Smooth muscle cell (in vitro differentiated cells): ENCODE measurements at regions not wholly inside any gene's neighbourhood (a gene's known extent, or its start where the extent isn't known, plus 50 kb on each side); places are given as distances from the start of the nearest gene placed in this dataset.

Experiments
- DNase-seq: peaks from one replicate; lab custom pipeline; 2025; ENCODE audit not compliant: unreplicated experiment; lab: John Stamatoyannopoulos, UW
- H2AFZ ChIP-seq: fragments of 200-600 bp; sonication (generic); 2 replicates; pipeline ENCODE4 v1.6.0; 2016; ENCODE audit warnings: antibody characterized with exemption, low read depth, mild to moderate bottlenecking
- H3F3A ChIP-seq: fragments of 200-600 bp; sonication (generic); 2 replicates; pipeline ENCODE4 v1.6.0; 2017; ENCODE audit warnings: antibody characterized with exemption, low read depth
- H3K27ac ChIP-seq: fragments of 200-600 bp; sonication (generic); 2 replicates; pipeline ENCODE4 v1.5.1; 2016; ENCODE audit warnings: low read depth, mild to moderate bottlenecking
- H3K27me3 ChIP-seq: fragments of 200-600 bp; sonication (generic); 2 replicates; pipeline ENCODE4 v1.6.1; 2016; ENCODE audit warnings: low read depth, mild to moderate bottlenecking
- H3K36me3 ChIP-seq: fragments of 200-600 bp; sonication (generic); 2 replicates; pipeline ENCODE4 v1.5.1; 2016; ENCODE audit warnings: low read depth
- H3K4me1 ChIP-seq: fragments of 200-600 bp; sonication (generic); 2 replicates; pipeline ENCODE4 v1.5.1; 2016; ENCODE audit warnings: low read depth
- H3K4me2 ChIP-seq: fragments of 200-600 bp; sonication (generic); 2 replicates; pipeline ENCODE4 v1.6.0; 2016; ENCODE audit warnings: mild to moderate bottlenecking
- H3K4me3 ChIP-seq: fragments of 200-600 bp; sonication (generic); 2 replicates; pipeline ENCODE4 v1.5.1; 2016; ENCODE audit warnings: mild to moderate bottlenecking
- H3K79me2 ChIP-seq: fragments of 200-600 bp; sonication (generic); 2 replicates; pipeline ENCODE4 v1.6.0; 2016; ENCODE audit warnings: low read depth, mild to moderate bottlenecking
- H3K9ac ChIP-seq: fragments of 200-600 bp; sonication (generic); 2 replicates; pipeline ENCODE4 v1.6.0; 2016; ENCODE audit warnings: low read depth
- H3K9me3 ChIP-seq: fragments of 200-600 bp; sonication (generic); replicated peaks from 2 replicates; pipeline ENCODE4 v1.5.1; 2016; ENCODE audit warnings: low read depth
- H4K20me1 ChIP-seq: fragments of 200-600 bp; sonication (generic); 2 replicates; pipeline ENCODE4 v1.6.0; 2016; ENCODE audit warnings: low read depth
- CTCF ChIP-seq: fragments of 200-600 bp; sonication (generic); IDR thresholded peaks from 2 replicates; pipeline ENCODE4 v1.5.1; 2017; ENCODE audit warnings: borderline replicate concordance, mild to moderate bottlenecking, antibody characterized with exemption; ENCODE audit not compliant: insufficient read depth, poor library complexity, severe bottlenecking
- WGBS: methylation state at CpG from one replicate; pipeline ENCODE4 v1.1.7; 2016; ENCODE audit warnings: low lambda C conversion rate; 5-methylcytosine and 5-hydroxymethylcytosine counted together

GRCh38 chr4:10811991-10812390 is 127.4 kb upstream of the CLNK start:
- Histone ChIP-seq H3K9ac (no peak overlapping the region), H3K4me1 (no peaks in the 10 kb centered on the region), H3K4me3 (no peak overlapping the region), H3K4me2 (no peak overlapping the region), H2AFZ (peak overlapping the region; percentile 40), H3K27me3 (no peaks in the 10 kb centered on the region), H3K79me2 (no peaks in the 10 kb centered on the region), H3F3A (no peaks in the 10 kb centered on the region), H3K9me3 (no peaks in the 10 kb centered on the region), H3K36me3 (no peaks in the 10 kb centered on the region), H4K20me1 (no peaks in the 10 kb centered on the region), H3K27ac (peak overlapping the region; percentile 2)
- no peak for DNase-seq
- no peak for TF ChIP-seq CTCF
- WGBS, result 46% methylated on average over 4 of the region's 4 CpGs

GRCh38 chr4:10810411-10810810 is 125.8 kb upstream of the CLNK start:
- H3K27ac ChIP-seq, result peak overlapping the region; percentile 71
- H3K9ac ChIP-seq, result no peak overlapping the region
- H4K20me1 ChIP-seq, result no peaks in the 10 kb centered on the region
- H3K27me3 ChIP-seq, result no peaks in the 10 kb centered on the region
- H3K9me3 ChIP-seq, result no peaks in the 10 kb centered on the region
- no peak for TF ChIP-seq CTCF
- no peaks in the 10 kb centered on the region for H3F3A ChIP-seq
- no peaks in the 10 kb centered on the region for H3K36me3 ChIP-seq
- H3K4me3 ChIP-seq, result no peak overlapping the region
- peak overlapping the region; percentile 2 for H3K4me2 ChIP-seq
- no peaks in the 10 kb centered on the region for H3K79me2 ChIP-seq
- no peak for DNase-seq
- 78% methylated on average over 7 of the region's 7 CpGs for WGBS
- no peaks in the 10 kb centered on the region for H3K4me1 ChIP-seq
- no peak overlapping the region for H2AFZ ChIP-seq

- Histone ChIP-seq H3K27me3 (no peaks in the 10 kb centered on the region), H3F3A (no peaks in the 10 kb centered on the region), H3K4me2 (no peak overlapping the region), H3K27ac (peak overlapping the region; percentile 71), H3K9me3 (no peaks in the 10 kb centered on the region), H4K20me1 (no peaks in the 10 kb centered on the region), H3K4me3 (no peak overlapping the region), H3K79me2 (no peaks in the 10 kb centered on the region), H3K9ac (no peak overlapping the region), H3K36me3 (no peaks in the 10 kb centered on the region), H2AFZ (no peak overlapping the region), H3K4me1 (no peaks in the 10 kb centered on the region)
- no peak for TF ChIP-seq CTCF
- WGBS, result 91% methylated on average over 3 of the region's 3 CpGs
- DNase-seq, result no peak
Observed at GRCh38 chr4:10809905-10810304, 125.3 kb upstream of the CLNK start.

GRCh38 chr4:10808591-10808990 is 124.0 kb upstream of the CLNK start:
- no peak for TF ChIP-seq CTCF
- DNase-seq, result no peak
- H3K9me3 ChIP-seq, result no peaks in the 10 kb centered on the region
- no peaks in the 10 kb centered on the region for H3K4me1 ChIP-seq
- no peaks in the 10 kb centered on the region for H3K36me3 ChIP-seq
- no peaks in the 10 kb centered on the region for H4K20me1 ChIP-seq
- H3F3A ChIP-seq, result no peaks in the 10 kb centered on the region
- no peak overlapping the region for H3K4me3 ChIP-seq
- no peaks in the 10 kb centered on the region for H3K27me3 ChIP-seq
- H3K4me2 ChIP-seq, result no peak overlapping the region
- no peak overlapping the region for H3K9ac ChIP-seq
- no peak overlapping the region for H2AFZ ChIP-seq
- H3K27ac ChIP-seq, result no peak overlapping the region
- H3K79me2 ChIP-seq, result no peaks in the 10 kb centered on the region
